Posterior cingulate gyrus (tissue), 11 donors: ENCODE measurements at regions not wholly inside any gene's neighbourhood (a gene's known extent, or its start where the extent isn't known, plus 50 kb on each side); places are given as distances from the start of the nearest gene placed in this dataset.

Experiments
- DNase-seq, 10 donors: peaks; one replicate each; pipeline versions ENCODE4 v3.0.0 to v3.0.0-alpha.2; 2020 to 2021; ENCODE audit warnings: mixed read lengths in 3 of 10
- intact Hi-C: fragments of 100-400 bp; cut with DNase I; formaldehyde crosslinking; loops from one replicate; pipeline ENCODE4 v1.15.1; 2023

- DNase-seq = no peak
- intact Hi-C loops = no loop called here
Measured at GRCh38 chr2:196466581-196466980, 172.9 kb upstream of the CCDC150 start.

- intact Hi-C loops = no loop called here
- DNase-seq = no peak
Measured at GRCh38 chr2:196468394-196468793, 171.1 kb upstream of the CCDC150 start.

DNA sequence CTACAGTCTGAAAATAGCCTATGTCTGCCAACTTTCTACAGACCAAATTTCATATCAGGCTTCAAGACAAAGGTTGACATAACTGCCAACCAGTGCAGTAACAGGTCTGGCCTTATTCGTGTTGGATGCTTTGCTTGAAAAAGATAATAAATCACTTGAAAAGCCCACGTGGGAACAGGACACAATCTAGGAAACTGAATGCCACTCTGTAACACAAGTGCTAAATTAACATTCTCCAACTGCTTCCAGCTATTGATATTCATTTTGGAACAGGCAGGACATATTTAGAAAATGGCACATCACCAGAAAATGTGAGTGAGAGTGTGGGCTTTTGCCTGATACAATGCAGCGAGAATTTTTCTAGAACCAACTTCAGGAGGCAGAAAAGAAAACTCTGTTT lies 165.9 kb upstream of the CCDC150 start:
- no peak for DNase-seq
- intact Hi-C loops = no loop called here

GRCh38 chr2:196475611-196476010 lies 163.9 kb upstream of the CCDC150 start:
- intact Hi-C loops = no loop called here
- no peak for DNase-seq

DNA sequence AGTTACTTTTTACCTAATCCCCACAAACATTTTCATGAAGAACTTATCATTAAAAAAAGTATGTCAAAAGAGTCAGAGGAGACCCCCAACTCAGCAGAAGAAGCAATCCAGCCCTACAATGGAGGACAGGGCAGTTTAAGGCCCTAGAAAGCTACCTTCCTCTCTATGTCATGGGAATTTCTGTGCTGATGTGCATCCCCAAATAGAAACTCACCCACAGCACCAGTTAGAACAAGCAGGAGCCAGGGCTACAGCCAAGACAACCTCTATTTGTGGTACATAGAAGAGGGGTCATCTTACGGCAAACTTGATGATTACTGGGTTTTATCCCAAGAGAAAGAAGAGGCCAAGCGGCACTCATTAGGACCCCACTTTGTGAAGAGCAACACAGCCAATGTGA lies 160.9 kb upstream of the CCDC150 start:
- no peak for DNase-seq
- intact Hi-C loops = no loop called here

GRCh38 chr2:196479350-196479749 lies 160.2 kb upstream of the CCDC150 start:
- DNase-seq = no peak
- intact Hi-C loops = no loop called here

DNA sequence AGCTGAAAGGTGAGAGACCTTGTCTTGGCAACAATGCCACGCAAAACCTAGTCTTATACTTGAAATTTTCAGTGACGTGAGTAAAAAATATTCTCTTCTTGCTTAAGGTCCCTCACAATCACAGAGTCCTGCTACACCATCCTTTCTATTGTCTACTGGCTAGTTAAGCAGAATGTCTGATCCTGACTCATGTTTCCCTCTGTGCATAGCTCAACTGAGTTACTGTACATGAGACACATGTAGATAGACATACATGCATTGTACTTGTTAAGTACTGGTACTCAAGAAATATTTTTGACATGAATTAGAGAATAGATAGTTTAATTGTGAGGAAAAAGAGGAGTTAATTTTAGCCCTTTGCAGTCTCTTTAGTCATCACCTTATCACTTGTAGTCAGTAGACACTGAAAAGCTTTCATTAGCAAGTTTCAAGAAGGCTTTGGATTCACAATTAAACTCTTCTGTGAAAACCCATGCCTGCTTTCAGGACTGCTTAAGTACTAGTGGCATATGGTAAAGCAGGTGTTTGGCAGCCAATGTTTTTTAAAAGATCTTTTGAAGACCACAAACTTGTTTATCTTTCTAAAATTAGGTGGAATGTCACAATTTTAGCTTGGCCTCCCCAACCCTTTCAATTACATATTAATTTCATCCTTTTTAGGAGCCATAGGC lies 158.7 kb upstream of the CCDC150 start:
- intact Hi-C loops = no loop called here
- DNase-seq = no peak

GRCh38 chr2:196481324-196481697 lies 158.2 kb upstream of the CCDC150 start:
- no peak for DNase-seq
- intact Hi-C loops = no loop called here

DNA sequence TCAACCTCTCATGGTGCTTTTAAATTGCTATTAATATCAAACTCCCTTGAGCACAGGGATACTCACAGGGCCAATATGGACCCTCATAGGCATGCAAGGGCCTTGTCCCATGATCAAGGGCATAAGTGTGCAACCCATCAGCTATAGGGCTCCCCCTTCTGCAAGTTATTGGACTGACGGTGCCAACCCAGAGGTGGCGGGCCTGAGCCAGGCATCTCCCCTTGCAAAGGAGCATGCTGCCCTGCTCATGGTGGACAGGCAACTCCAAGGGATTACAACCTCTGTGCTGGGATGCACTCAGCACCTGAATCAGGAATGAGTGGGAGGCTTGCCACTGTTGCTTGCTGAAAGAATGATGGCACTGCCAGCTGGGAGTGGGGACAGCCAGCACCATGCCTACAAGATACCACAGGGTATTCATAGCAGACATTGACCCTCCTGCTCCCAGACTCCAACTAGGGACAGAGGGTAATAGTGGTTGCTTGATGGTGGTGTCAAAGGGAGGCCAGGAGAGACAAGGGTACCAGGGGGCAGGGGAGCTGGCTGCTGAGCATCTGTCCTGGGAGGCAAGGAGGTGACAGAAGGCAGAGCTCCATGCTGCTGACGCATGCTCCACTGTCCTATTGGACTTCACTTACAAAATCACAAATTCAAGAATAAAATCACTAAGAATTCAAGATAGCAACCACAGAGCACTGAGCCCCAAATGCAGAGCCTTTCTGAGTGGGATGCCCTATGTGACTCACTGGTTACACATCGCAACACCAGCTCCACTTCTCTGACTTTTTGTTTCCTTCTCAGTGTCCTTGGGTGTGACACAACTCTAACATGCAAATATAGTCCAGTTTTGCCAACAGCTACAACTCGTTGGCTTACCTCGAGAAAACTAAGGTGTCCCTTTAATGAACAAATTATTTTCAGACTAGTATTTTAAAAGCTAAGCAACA lies 157.1 kb upstream of the CCDC150 start:
- peak in 1 of 10 donors; percentile 74 for DNase-seq
- intact Hi-C loops = no loop called here

- intact Hi-C loops = no loop called here
- DNase-seq = peak in 2 of 10 donors; percentile 39 to 81
Measured at GRCh38 chr2:196486146-196486545, 153.4 kb upstream of the CCDC150 start.

GRCh38 chr2:196487417-196487816 lies 152.1 kb upstream of the CCDC150 start:
- intact Hi-C loops = no loop called here
- no peak for DNase-seq

GRCh38 chr2:196489371-196489770 lies 150.1 kb upstream of the CCDC150 start:
- intact Hi-C loops = no loop called here
- no peak for DNase-seq

- intact Hi-C loops = no loop called here
- DNase-seq = no peak
Measured at GRCh38 chr2:196492946-196493345, 146.6 kb upstream of the CCDC150 start.

DNA sequence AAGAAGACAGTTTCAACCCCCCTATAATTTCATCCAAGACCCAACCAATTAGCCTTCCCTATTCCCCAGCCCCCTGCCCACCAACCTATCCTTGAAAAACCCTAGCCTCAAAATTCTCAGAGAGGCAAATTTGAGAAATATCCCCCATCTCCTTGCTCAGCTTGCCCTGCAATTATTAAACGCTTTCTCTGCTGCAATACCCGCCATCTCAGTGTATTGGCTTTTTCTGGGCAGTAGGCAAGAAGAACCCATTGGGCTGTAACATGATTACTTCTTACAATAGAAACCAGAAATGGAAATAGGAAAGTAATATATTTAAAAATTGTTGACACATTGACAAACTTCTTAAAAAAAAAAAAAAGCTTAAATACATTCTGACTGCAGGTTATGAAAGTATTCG lies 140.6 kb upstream of the CCDC150 start:
- no peak for DNase-seq
- intact Hi-C loops = no loop called here

DNA sequence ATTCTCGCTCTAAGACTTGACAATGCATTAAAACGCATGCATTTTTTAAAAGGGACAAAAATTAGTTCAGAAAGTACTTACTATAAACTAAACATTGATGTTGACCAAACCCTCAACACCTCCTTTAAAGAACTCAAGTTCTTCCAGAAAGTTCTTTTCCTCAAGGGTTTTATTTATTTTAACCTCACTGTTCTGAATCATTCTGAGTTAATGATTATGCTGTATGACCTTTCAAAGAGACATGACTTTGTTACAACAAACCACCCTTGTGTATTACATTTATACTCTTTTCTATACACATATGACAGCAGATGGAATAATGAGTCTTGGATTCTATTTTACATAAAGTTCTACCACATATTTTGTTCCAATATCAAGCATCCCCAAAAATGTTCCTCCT lies 139.8 kb upstream of the CCDC150 start:
- intact Hi-C loops = loop anchor here (10.0 kb wide), 1 partner anchor 95 kb away; the partner anchor contains the start of gene HECW2
- no peak for DNase-seq

DNA sequence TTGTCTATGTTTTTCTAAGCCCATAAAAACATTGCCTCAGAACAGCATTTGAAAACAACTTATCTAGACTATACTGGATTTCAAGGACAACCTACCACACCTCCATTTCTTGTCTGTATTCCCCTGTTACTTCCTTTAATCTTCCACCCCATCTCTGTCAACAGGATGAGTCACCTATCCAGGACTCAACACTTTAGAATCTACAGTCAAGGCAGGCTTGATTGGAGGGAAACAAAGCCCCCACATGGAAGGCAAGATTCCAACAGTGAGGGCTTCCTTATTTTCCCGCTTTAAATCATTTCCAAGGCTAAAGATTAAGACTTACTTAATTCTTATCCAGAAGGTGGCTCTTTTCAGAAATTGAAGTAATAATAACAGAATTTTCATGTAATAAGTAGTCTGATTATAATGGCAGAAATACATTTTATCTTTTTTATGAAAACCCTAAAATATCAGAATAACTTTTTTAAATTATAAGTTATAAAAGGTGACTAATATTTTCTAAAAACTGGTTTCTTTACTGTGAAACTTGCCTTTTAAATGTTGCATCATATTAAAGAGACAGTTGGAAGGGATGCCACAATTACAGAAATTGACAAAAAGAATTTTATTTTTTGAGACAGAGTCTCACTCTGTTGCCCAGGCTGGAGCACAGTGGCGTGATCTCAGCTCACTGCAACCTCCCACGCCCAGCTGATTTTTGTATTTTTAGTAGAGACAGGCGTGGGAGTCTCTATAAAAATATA lies 138.7 kb upstream of the CCDC150 start:
- no peak for DNase-seq
- intact Hi-C loops = loop anchor here (10.0 kb wide), 1 partner anchor 94 kb away; the partner anchor contains the start of gene HECW2

GRCh38 chr2:196501836-196502235 lies 137.7 kb upstream of the CCDC150 start:
- DNase-seq = no peak
- intact Hi-C loops = loop anchor here (10.0 kb wide), 1 partner anchor 93 kb away; the partner anchor contains the start of gene HECW2

- intact Hi-C loops = loop anchor here (10.0 kb wide), 1 partner anchor 92 kb away; the partner anchor contains the start of gene HECW2
- peak in 1 of 10 donors; percentile 16 for DNase-seq
Measured at GRCh38 chr2:196502386-196502785, 137.1 kb upstream of the CCDC150 start.

DNA sequence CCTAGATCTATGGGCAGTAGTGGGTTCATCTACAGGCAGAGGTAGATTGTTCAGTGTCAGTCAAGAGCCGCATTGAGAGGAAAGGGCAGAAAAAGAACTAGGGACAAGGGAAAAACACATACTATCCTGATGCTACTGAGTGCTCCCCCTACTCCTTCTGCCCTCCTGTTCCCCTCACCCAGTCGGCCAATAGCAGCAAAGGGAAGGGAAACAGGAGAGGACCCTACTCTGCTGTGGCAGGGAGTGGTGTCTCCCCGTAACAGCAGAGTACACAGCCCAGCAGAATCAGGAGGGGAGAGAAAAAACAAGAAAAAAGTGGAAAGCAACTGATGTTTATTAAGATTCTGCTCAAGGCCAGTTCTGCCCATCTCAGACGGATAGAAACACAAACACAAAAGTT lies 136.1 kb upstream of the CCDC150 start:
- intact Hi-C loops = loop anchor here (10.0 kb wide), 1 partner anchor 91 kb away; the partner anchor contains the start of gene HECW2
- no peak for DNase-seq

- DNase-seq = no peak
- intact Hi-C loops = loop anchor here (10.0 kb wide), 1 partner anchor 90 kb away; the partner anchor contains the start of gene HECW2
Measured at GRCh38 chr2:196504788-196505187, 134.7 kb upstream of the CCDC150 start.

DNA sequence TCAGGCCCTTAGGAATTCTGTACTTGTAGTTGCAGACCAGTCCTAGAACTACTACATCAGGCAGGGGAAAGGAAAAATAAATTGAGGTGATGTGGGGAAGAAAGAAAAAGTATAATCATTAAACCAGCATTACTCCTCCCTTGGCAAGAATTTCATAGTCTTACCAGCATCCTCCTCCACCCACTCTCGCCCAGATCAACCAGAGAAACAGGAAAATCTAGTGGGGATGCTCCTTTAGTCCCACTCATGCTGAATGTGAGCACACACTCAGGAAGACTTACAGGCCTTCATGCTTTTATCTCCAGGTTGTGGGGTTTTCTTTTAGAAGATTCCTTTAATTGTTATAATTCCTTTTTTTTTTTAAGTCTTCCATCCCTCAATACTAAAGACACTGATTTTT lies 129.3 kb upstream of the CCDC150 start:
- no peak for DNase-seq
- intact Hi-C loops = no loop called here
